ENCODE measurements at regions not wholly inside any gene's neighbourhood (a gene's known extent, or its start where the extent isn't known, plus 50 kb on each side); places are given as distances from the start of the nearest gene placed in this dataset.

GRCh38 chr10:23897861-23898260, 311.1 kb upstream of the KIAA1217 start:
- TF ChIP-seq POLR2A (IDR thresholded peaks at IDR 0.05) (no peak), CTCF (IDR thresholded peaks at IDR 0.05) (no peak)
- Histone ChIP-seq H3K4me1 (peaks cover 7% of the 10 kb centered on the region), H3K9me3 (no peaks in the 10 kb centered on the region), H3K27ac (no peak overlapping the region), H3K36me3 (replicated peaks in 1 of 2; ENCODE audit: insufficient read depth in 1 of 2, low read depth in 2 of 2) (no peaks in the 10 kb centered on the region), H3K4me3 (no peak overlapping the region), H3K27me3 (no peaks in the 10 kb centered on the region)
- no peak for DNase-seq
- intact Hi-C loops (cut with DNase I), result no loop called here
- 78 to 91% methylated on average over 3 of the region's 3 CpGs for WGBS, 2 donors
- ATAC-seq, result no peak

DNA sequence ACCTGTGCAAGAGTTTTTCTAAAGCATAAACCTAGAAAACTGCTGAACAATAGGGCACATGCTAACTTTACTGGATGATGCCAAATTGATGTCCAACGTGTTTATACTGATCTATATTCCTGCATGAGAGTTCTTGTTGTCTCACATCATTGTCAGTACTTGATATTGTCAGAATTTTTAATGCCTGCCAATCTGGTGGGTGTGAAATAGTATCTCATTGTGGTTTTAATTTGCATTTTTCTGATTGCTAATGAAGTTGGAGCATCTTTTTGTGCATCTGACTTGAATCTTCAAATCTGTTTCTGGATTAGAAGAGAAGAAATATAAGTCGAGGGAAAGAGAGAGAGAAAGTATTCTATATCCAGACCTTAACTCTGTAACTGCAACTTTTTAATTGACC, 309.8 kb upstream of the KIAA1217 start:
- Histone ChIP-seq H3K9me3 (no peaks in the 10 kb centered on the region), H3K27me3 (no peaks in the 10 kb centered on the region), H3K27ac (no peak overlapping the region), H3K4me3 (no peak overlapping the region), H3K36me3 (replicated peaks in 1 of 2; ENCODE audit: insufficient read depth in 1 of 2, low read depth in 2 of 2) (no peaks in the 10 kb centered on the region), H3K4me1 (peaks cover 7% of the 10 kb centered on the region)
- intact Hi-C loops (cut with DNase I), result no loop called here
- TF ChIP-seq POLR2A (IDR thresholded peaks at IDR 0.05), result no peak
- TF ChIP-seq CTCF (IDR thresholded peaks at IDR 0.05), result no peak
- DNase-seq (no peak), ATAC-seq (no peak)
- 60 to 64% methylated on average over 2 of the region's 2 CpGs for WGBS, 2 donors

- DNase-seq (no peak), ATAC-seq (no peak)
- TF ChIP-seq POLR2A (IDR thresholded peaks at IDR 0.05) (no peak), CTCF (IDR thresholded peaks at IDR 0.05) (no peak)
- H3K9me3 ChIP-seq, result no peaks in the 10 kb centered on the region
- H3K27ac ChIP-seq, result no peak overlapping the region
- 82 to 95% methylated on average over 2 of the region's 2 CpGs for WGBS, 2 donors
- no peaks in the 10 kb centered on the region for H3K36me3 ChIP-seq (replicated peaks in 1 of 2; ENCODE audit: insufficient read depth in 1 of 2, low read depth in 2 of 2)
- H3K4me3 ChIP-seq, result no peak overlapping the region
- H3K27me3 ChIP-seq, result no peaks in the 10 kb centered on the region
- H3K4me1 ChIP-seq, result no peaks in the 10 kb centered on the region
- intact Hi-C loops (cut with DNase I), result no loop called here
These were observed 298.6 kb upstream of the KIAA1217 start for GRCh38 chr10:23910291-23910690.

GRCh38 chr10:23912884-23913404, 296.0 kb upstream of the KIAA1217 start:
- Histone ChIP-seq H3K27ac (no peak overlapping the region), H3K4me1 (no peaks in the 10 kb centered on the region), H3K4me3 (no peak overlapping the region), H3K36me3 (replicated peaks in 1 of 2; ENCODE audit: insufficient read depth in 1 of 2, low read depth in 2 of 2) (no peaks in the 10 kb centered on the region), H3K9me3 (no peaks in the 10 kb centered on the region), H3K27me3 (no peaks in the 10 kb centered on the region)
- DNase-seq (no peak), ATAC-seq (no peak)
- WGBS, 2 donors, result 53 to 56% methylated on average over 6 of the region's 6 CpGs
- intact Hi-C loops (cut with DNase I), result no loop called here
- TF ChIP-seq POLR2A (IDR thresholded peaks at IDR 0.05) (no peak), CTCF (IDR thresholded peaks at IDR 0.05) (no peak)

- H3K27ac ChIP-seq, result no peak overlapping the region
- intact Hi-C loops (cut with DNase I), result no loop called here
- 90 to 97% methylated on average over 3 of the region's 3 CpGs for WGBS, 2 donors
- no peaks in the 10 kb centered on the region for H3K36me3 ChIP-seq (replicated peaks in 1 of 2; ENCODE audit: insufficient read depth in 1 of 2, low read depth in 2 of 2)
- H3K4me1 ChIP-seq, result no peaks in the 10 kb centered on the region
- no peak for ATAC-seq
- H3K27me3 ChIP-seq, result no peaks in the 10 kb centered on the region
- TF ChIP-seq CTCF (IDR thresholded peaks at IDR 0.05), result no peak
- TF ChIP-seq POLR2A (IDR thresholded peaks at IDR 0.05), result no peak
- no peak overlapping the region for H3K4me3 ChIP-seq
- H3K9me3 ChIP-seq, result no peaks in the 10 kb centered on the region
- no peak for DNase-seq
These were observed 294.3 kb upstream of the KIAA1217 start for GRCh38 chr10:23914641-23915040.

All from body of pancreas (tissue), 4 donors.